Thyroid gland (tissue), 4 donors: ENCODE measurements at regions not wholly inside any gene's neighbourhood (a gene's known extent, or its start where the extent isn't known, plus 50 kb on each side); places are given as distances from the start of the nearest gene placed in this dataset.

Source experiments
- POLR2A ChIP-seq, 2 donors: fragments of 450-650 bp; IDR thresholded peaks; one replicate each; pipeline ENCODE4 v1.6.1; 2017; ENCODE audit warnings: antibody characterized with exemption in 2 of 2, mild to moderate bottlenecking in 2 of 2, moderate library complexity in 1 of 2
- TF ChIP-seq, protein P1 (sequence below), 6 experiments: fragments of 200-600 bp in 3 of 6; fragments of 450-650 bp in 3 of 6; sonication (generic) in 3 of 6; IDR thresholded peaks; one replicate each; pipeline ENCODE4 v1.5.1; 2016 to 2019; ENCODE audit warnings: antibody characterized with exemption in 6 of 6, mild to moderate bottlenecking in 2 of 6, inconsistent platforms in 1 of 6, moderate library complexity in 1 of 6

DNA sequence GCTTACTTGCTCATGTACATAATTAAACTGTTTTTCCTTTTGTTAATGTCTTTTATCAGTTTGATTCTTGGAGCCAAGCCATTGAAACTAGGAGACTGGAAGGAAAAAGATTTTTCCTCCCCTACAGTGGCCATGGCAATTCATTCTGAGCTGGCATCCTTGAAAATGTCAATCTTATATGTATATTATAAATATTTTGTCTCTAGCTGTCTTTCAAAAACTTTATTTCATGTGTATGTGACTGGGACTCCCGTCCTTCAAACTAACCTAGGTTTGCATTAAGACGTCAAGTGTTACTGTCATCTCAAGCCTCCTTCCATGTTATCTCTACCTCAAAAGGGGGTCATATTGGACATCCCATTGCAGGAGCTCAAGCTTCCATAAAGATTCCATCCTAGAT is 280.4 kb downstream of the HRH4 start:
- TF ChIP-seq, protein P1, sequence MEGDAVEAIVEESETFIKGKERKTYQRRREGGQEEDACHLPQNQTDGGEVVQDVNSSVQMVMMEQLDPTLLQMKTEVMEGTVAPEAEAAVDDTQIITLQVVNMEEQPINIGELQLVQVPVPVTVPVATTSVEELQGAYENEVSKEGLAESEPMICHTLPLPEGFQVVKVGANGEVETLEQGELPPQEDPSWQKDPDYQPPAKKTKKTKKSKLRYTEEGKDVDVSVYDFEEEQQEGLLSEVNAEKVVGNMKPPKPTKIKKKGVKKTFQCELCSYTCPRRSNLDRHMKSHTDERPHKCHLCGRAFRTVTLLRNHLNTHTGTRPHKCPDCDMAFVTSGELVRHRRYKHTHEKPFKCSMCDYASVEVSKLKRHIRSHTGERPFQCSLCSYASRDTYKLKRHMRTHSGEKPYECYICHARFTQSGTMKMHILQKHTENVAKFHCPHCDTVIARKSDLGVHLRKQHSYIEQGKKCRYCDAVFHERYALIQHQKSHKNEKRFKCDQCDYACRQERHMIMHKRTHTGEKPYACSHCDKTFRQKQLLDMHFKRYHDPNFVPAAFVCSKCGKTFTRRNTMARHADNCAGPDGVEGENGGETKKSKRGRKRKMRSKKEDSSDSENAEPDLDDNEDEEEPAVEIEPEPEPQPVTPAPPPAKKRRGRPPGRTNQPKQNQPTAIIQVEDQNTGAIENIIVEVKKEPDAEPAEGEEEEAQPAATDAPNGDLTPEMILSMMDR (IDR thresholded peaks at IDR 0.05) = no peak
- TF ChIP-seq POLR2A (IDR thresholded peaks at IDR 0.05) = no peak
